Muscle of arm (tissue), 1 donor: ENCODE measurements at regions not wholly inside any gene's neighbourhood (a gene's known extent, or its start where the extent isn't known, plus 50 kb on each side); places are given as distances from the start of the nearest gene placed in this dataset.

Source experiments
- DNase-seq: peaks from one replicate; pipeline ENCODE4 v3.0.0-alpha.2; 2013

DNA sequence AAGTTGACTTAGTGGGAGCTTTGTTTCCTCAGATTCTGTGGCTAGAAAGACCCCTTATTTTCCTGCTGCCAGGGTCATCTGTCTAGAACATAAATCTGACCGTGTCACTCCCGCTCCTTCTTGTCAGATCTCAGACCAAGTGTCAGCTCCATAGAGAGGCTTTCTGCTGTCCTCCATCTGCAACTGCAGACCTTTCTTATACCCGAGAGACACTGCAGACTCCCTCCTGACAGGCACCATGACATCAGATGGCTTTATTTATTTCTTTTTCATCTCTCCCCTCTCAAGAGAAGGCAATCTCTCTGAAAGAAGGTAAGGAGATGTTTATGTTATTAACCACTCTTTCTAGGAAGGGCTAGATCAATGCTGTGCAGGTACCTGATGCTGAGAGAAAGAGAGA, 726.5 kb downstream of the UQCRFS1 start:
- no peak for DNase-seq

DNA sequence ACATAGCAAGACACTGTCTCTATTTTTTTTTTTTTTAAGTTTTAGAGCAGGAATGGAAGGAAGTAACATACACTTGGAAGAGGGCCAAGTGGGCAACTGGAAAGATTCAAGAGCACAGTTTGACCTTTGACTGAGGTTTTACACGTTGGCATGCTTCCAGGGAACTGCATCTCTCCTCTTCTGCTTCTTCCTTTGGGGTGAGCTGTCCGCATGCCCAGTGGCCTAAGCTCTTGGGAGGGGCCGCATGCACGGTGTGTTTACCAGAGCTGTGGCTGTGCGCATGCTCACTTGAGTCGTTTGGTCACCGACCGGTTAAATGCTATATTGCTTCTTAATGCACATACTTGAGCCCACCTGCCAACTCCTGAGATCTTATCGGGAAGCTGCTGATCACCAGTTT, 727.7 kb downstream of the UQCRFS1 start:
- DNase-seq: no peak

DNA sequence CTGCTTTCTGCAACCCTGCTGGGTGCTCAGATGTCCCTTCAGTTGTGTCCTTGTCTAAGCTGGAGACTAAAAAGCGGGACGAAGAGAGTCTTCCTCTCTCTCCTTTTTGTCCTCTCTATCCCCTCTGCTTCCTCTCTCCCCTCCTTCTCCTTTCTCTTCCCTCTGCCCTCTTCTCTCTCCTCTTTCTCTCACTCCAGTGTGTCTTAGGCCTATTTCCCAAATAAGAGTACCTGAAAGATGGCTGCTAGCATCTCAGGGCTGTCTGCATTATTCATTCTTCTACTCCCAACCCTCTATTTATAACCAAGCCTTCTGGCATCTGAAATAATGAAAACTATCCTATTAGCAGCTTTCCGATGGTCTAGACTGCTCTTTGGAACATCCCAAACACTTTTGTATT, 729.8 kb downstream of the UQCRFS1 start:
- DNase-seq: no peak

DNA sequence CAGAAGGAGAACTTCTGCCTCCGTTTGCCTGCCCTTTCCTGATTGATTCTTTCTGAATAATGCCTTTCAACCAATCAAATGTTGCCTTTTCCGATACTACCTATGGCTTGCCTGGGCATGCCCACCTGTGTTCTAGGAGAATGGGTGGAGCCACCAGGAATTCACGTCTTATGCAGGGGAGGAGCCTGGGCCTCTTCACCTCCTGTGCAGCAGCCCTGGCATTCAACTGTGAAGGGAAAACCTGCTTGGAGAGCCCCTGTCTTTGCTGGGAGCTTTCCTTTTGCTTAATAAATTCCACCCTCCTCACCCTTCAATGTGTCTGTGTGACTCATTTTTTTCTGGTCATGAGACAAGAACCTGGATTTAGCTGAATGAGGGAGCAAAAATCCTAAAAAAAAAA, 730.7 kb downstream of the UQCRFS1 start:
- DNase-seq: no peak

DNA sequence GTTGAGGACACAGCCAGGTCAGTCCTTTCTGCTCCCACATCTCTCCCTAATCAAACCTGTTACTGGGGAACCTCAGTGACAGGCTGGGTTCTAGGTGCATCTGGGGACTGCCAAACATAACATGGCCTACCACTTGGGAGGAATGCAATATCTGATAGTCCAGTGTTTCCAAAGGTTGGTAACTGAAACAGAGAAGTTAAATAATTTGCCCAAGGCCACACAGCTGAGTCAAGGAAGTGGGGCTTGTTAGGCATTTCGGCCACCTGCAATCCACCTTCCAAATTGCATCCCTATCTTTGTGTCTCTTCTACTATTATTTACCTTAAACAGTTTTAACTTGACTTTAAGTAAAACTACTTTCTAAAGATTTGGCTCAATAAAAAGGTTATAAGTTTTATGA, 731.3 kb downstream of the UQCRFS1 start:
- no peak for DNase-seq

GRCh38 chr19:28475525-28475924, 737.4 kb downstream of the UQCRFS1 start:
- DNase-seq: no peak

DNA sequence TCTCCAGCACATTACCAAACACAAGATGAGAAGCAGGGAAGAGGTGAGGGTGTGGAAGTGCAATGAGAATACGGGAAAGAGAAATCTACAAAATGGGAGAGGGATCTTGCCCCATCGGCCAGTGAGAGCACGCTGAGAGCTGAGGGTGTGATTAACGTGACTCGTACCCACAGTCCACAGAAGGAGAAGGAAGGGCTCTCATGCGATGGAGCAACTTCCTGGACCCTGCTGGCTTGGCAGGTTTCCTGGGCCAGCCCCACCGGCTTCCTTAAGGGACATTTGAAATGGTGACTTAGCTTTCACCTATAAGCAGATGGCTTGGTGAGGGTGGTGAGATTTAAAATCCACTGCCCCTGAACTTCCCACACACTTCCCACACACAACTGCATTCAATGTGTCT, 740.1 kb downstream of the UQCRFS1 start:
- DNase-seq: no peak

DNA sequence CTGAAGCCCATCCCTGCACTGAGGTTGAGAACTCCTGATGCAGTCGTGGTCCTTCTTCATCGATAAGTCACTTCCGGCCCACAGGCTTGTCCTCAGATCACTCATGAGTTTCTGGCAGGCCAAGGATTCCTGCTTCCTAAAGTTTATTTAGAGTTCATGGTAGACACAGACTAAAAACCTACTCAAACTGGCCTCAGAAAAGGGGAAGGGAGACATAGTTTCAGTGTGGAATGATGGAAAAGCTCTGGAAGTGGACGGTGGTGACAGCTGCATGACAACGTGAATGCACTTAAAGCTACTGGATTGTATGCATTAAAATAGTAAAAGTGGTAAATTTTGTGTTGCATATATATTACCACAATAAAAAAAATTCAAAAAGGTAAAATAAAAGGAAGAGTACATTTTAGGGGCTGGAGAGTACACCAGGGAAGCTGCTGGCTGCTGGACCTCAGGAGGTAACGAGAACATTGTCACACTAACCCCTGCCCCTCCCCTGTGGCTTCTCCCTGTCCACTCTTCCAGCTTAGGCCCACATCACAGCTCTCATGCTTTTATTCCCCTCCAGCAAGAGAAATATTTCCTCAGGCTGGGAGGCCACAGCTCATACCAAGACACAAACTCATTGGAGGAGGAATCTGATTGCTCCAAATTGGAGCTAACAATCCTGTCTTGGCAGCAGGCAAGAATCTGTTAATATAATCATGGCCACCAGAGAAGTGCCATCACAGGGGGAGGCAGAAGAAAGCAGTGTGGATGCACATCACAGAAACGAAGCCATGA, 741.0 kb downstream of the UQCRFS1 start:
- no peak for DNase-seq

- no peak for DNase-seq
Measured at GRCh38 chr19:28469544-28469943, 743.4 kb downstream of the UQCRFS1 start.

GRCh38 chr19:28468701-28469459, 744.1 kb downstream of the UQCRFS1 start:
- no peak for DNase-seq

- DNase-seq: peak; percentile 49
Measured at GRCh38 chr19:28466107-28467045, 746.6 kb downstream of the UQCRFS1 start.

DNA sequence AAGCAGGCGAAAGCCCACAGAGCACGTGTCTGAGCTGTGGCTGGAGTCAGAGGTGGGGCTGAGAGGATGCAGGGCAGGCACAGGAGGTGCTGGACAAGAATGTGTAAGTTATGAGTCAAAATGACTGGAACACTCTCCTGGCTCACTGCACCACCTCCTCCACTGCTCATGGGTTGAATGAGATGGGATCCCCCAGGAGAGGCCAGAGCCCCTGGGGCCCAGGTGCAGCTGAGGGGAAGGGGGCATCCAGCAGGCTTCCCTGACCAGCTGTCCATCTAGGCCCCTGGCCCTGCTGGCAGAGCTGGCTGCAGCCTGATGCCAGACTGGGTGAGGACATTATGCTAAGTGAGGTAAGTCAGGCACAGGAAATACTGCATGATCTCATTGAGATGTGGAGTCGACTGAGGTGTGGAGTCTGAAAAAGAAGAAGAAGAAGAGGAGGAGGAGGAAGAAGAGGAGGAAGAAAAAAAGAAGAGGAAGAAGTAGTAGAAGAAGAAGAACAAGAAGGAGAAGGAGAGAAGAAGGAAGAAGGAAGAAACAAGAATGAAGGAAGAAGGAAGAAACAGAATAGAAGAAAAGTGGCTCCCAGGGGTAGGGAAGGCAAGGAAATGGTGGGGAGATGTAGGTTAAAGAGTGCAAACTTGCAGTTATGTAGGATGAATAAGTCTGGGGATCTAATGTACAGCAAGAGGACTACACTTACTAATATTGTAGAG, 747.4 kb downstream of the UQCRFS1 start:
- no peak for DNase-seq

GRCh38 chr19:28463493-28464053, 749.4 kb downstream of the UQCRFS1 start:
- DNase-seq: no peak

GRCh38 chr19:28457620-28458019, 755.3 kb downstream of the UQCRFS1 start:
- DNase-seq: no peak

DNA sequence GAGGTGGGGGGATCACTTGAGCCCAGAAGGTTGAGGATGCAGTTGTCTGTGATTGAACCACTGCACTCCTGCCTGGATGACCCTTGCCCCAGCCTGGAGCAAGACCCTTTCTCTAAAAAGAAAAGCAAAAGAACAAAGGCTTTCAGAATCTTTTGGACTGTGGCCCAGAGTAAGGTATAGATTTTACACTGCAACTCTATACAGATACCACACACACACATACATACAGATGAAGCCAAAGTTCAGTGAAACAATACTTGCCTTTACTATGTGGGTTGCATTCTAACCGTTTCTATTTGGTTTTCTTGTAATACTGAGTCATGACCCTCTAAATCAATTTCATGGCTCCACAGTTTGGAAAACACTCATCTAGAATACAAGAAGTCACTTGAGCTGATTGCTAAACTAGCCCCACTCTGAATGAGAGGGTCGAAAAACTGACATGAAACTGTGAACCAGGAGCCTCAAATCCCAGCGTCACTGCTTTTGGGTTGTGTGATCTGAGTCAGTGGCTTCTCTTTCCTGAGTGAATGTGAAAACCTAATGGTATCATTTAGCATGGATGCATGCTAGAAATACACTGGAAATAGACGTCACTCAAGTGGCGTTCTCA, 756.1 kb downstream of the UQCRFS1 start:
- DNase-seq: no peak

- DNase-seq: no peak
Measured at GRCh38 chr19:28456252-28456651, 756.7 kb downstream of the UQCRFS1 start.

- no peak for DNase-seq
Measured at GRCh38 chr19:28454083-28454482, 758.9 kb downstream of the UQCRFS1 start.

DNA sequence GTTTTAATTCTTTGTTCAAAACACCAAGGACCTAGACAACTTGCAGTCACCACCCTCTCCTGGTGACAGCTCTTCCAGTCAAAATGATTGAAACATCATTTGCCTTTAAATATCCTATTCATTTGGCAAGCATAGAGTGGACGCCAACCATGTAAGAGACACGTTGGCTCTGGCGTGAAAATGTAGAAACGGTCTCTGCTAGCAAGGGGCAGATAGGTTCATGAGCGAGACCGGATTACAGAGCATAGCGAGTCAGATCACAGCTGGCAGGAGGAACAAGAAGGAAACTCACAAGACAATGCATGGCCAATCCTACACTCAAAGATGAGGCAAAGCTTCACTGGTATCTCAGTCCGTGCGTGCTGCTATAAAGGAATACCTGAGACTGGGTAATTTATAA, 759.5 kb downstream of the UQCRFS1 start:
- DNase-seq: no peak

DNA sequence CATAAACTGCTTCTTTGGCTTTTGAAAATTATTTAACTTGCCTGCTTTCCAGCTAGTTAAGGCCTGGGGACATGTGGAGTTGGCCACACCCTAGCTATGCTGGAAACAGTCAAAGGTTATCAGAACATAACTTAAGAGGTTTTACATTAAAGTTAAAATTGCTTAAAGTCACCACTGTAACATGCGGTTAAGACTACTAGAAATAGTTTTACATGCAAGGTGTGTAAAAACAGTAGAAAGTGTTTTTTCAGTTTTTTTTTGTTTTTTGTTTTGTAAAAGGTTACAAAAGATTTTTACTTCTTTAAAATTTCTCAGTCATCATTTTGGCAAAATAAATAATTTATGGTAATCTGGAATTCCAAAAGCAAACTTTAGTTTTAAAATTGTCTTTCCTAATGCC, 763.1 kb downstream of the UQCRFS1 start:
- DNase-seq: no peak

DNA sequence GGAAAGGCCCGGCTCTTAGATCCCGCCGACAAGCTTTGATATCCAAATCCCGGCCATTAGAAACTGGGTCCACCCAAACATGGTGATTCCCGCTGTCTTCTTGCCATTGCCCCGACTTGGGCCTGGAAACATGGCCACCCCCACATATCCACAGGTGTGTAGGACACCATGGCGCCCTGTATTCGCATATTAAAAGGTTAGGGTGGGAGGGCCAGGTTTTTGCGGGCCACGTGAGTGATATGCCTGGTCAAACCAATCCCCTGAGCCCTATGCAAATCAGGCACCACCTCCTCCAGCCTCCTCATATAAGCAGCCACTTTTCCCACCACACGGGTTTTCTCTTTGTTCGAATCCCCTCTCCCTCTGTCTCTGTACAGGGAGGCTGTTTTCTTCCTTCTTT, 766.4 kb downstream of the UQCRFS1 start:
- DNase-seq: no peak

DNA sequence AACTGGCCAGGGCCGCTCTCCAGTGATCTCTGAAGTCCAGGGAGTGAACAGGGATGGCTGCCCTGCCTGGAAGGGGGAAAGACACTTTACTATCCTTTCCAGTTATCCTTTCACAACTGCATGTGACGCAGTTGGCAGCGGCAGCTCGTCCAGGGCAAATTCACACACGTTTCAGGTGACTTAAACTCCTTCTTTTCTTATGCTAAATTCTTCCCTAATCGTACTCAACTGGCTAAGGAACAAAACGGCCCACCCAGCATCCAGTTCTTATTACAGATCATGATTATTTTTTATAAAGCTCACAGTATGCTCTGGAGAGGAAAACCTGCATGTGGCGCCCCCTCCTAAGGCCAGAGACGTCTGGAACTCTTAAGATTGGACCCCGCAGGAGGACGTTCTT, 767.1 kb downstream of the UQCRFS1 start:
- no peak for DNase-seq
